Limb (tissue), 2 donors: ENCODE measurements at regions not wholly inside any gene's neighbourhood (a gene's known extent, or its start where the extent isn't known, plus 50 kb on each side); places are given as distances from the start of the nearest gene placed in this dataset.
"Not testable (repeated sequence)": the region's sequence is repeated elsewhere in the genome, so short reads cannot be mapped to it uniquely, and the experiment has no call there.

ENCODE experiments used
- DNase-seq, 2 donors: peaks; one replicate each; pipeline ENCODE4 v3.0.0-alpha.2; 2016; ENCODE audit errors: extremely low spot score in 2 of 2

- no peak for DNase-seq
These were observed 210.0 kb upstream of the OBI1 start for GRCh38 chr13:78868991-78869390.

DNA sequence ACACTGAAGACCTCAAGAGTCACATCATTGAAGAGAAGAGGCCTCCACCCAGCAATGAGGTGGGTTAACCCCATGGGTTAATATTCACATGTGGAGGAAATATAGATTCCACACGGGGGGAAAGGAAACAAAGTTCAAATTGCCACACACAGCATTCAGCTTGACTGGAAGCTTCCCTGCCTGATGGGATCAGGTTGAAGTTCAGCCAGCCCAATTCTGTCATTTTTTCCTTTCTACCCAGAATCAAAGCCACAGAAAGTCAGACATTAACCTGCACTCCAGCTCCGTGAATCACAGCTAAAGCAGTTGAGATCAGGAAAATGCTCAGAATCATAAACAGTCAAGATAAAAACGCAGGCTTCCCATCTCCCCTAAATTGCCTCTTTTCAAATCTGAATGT, 208.7 kb upstream of the OBI1 start:
- DNase-seq = no peak

- not testable (repeated sequence) for DNase-seq
These were observed 207.1 kb upstream of the OBI1 start for GRCh38 chr13:78866076-78866475.

DNA sequence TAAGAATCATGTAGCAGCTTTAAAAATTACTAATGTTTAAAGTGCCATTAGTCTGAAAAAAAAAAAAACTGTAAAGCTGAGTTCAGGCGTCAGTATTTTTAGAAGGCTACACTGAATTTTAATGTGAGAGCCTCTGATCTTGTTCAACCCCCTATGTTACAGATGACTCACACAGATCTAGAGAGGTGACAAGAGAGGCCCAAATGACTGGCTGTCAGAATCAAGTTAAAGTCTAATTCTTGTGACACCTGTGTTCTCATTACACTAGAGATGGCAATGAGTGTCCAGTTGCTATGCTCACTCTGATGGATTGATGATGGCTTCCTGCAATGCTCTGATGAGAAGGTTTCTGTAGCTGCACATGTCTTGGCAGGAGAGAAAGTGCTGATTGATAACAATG, 203.5 kb upstream of the OBI1 start:
- no peak for DNase-seq

DNA sequence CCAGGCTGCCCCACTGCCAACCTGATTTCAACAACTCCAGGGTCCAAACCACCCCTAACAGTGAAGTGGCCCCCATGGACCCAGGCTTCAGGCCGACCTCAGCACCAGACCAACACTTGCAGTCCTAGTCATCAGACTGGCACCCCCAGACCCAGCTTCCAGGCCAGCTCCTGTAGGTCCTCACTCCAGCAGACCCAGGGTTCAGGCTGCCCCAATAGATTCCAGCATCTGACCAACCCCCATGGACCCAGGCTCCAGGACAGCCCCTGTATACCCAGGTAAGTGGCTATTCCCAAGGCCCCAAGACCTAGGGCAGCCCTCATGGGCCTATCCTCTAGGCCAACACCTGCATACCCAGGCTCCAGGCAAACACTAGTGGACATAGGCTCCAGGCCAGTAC, 193.8 kb upstream of the OBI1 start:
- no peak for DNase-seq

DNA sequence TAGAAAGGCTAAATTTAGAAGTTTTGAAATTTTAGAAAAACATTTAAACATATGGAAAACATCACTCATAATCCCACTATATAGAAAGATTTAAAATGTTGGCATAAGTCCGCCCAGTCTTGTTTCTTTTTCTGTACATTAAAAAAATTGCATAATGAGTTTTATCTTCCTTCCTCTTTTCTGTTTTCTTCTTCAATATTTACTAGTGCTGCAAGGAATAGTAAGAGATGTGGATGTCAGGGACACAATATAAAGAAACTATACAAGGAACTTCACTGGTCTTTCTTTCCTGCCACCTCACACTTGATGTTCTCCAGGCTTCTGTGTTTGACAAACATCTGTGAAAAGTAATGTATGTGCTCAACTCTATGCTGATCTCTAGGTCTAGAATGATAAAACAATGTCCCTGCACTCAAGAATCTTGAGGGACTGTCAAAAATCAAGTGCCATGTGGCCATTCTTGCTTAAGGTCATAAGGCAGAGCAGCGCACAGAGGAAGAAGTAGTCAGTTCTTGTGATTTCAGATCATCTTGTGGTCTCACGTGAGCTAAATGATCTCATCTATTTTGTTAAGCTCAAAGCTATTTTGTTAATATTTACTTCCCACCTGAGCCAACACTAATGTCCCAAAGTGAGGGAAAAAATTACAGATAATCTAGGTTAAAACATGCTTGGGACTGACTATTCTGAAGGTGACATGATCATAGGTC, 186.9 kb upstream of the OBI1 start:
- DNase-seq = no peak

DNA sequence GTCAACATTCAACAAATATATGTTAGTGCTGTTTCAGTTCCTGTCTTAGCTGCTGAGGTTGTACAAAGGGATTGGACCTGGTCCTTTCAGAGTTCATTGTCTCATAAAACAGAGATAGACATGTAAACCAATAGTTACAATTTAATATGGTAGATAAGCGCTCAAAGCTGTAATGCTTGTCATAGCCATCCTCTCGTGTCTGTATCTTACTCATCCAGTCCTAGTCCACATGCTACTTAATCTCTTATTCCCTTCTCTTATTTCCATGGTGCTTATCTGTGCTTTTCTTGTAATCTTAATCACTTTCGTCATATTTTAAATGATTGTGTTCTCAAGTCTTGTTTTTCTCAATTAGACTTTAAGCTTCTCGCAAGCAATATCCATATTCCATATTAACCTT, 185.2 kb upstream of the OBI1 start:
- no peak for DNase-seq

DNA sequence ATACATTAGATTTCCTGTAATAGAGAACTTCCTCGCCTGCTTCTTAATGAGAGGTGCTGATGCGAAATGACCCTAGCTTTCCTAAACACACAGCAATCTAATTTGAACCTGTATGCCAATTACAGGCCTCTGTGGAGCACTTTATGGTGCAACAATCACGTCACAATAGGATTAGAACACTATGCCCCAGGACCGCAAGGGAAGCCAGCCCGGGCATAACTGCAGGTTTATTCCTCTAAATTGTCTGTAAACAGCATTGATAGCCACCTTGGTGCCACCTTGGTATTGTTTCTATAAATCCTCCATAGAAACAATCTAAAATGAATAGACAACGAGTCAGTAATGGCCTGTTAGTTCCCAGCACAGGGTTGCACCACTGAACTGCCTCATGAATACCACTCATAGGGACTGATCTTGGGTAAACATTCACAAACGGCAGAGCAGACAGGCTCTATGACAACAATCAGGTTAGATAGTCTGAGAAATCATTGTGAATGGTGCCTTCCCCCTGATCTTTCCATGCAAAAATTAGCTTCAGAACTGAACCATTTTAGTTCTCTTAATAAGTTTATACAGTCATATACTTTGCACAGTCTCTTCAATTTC, 182.5 kb upstream of the OBI1 start:
- no peak for DNase-seq

GRCh38 chr13:78836238-78836784, 177.4 kb upstream of the OBI1 start:
- DNase-seq = no peak

DNA sequence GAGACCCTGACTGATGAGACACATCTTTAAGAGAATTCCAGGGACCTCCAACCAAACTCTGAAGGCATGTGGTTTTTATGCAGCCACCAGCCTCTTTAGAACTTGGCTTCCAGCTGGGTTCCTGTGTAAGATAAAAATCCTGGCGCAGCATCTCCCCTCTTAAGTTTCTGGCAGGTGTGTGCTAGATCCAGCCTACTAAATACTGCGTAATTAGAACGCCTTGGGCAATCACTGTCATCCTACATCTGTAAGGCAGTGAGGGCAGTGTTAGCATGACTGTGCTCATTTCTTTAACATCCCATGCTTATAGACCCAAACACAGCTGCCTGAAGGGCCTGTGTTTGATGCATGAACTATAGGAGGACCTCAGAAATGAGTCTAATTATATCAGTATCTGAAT, 173.5 kb upstream of the OBI1 start:
- no peak for DNase-seq

GRCh38 chr13:78830508-78830907, 171.6 kb upstream of the OBI1 start:
- DNase-seq = no peak

DNA sequence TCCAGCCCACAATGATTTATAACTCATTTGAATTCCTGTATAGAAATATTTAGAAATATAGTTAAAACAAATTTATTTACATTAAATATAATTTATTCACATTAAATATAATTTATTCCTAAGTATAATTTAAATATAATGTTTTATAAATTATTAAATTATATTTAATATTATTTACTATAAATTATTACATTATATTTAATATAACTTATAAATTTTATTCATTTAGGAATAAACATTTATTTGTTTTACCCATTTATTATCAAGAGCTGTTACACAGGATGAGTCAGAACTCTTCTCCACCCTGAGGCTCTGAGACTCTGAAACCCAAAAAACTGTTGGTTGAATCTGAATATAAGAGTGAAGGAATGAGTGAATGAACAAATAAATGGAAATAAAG, 170.9 kb upstream of the OBI1 start:
- no peak for DNase-seq

DNA sequence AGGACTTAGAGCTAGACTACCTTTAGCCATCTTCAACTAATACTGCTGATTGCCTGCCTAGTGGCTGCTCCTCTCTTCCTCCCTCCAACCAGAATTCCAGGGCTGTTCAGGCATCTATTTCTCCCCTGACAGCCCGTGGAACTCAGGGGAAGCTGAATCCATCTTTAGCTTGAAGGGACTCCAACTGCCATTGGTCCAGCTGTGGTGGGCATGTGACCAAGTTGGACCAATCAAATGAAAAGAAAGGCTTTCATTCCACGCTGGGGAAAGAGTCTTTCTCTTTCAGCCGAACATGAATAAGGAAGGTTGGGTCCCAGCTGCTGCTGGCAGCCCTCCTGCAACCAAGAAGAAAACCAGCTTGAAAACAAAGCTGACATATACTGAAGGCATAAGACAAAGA, 168.5 kb upstream of the OBI1 start:
- DNase-seq = no peak

- DNase-seq = no peak
These were observed 168.0 kb upstream of the OBI1 start for GRCh38 chr13:78826936-78827335.

GRCh38 chr13:78826312-78826711, 167.4 kb upstream of the OBI1 start:
- DNase-seq = no peak

DNA sequence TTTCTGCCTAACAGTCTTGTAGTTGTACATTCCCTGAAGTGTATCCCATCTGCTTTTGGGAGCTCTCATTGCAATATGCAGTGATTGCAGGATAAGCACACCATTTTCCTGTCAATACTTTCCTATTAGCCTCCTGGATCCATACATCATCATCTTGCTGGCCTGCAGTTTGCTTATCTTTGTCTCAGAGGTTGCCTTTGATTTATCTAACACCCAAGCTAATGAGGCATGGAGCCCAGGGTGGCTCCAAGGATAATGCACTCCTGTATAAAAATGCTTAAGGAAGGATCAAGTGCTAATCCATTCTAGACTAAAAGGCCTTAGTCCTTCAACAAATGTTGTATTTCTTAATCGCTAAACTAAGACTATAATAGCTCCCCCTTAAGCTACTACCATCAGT, 161.6 kb upstream of the OBI1 start:
- DNase-seq = no peak

- DNase-seq = no peak
These were observed 157.6 kb upstream of the OBI1 start for GRCh38 chr13:78816592-78816991.

- no peak for DNase-seq
These were observed 157.2 kb upstream of the OBI1 start for GRCh38 chr13:78816154-78816553.

GRCh38 chr13:78806457-78806856, 147.5 kb upstream of the OBI1 start:
- DNase-seq = no peak

DNA sequence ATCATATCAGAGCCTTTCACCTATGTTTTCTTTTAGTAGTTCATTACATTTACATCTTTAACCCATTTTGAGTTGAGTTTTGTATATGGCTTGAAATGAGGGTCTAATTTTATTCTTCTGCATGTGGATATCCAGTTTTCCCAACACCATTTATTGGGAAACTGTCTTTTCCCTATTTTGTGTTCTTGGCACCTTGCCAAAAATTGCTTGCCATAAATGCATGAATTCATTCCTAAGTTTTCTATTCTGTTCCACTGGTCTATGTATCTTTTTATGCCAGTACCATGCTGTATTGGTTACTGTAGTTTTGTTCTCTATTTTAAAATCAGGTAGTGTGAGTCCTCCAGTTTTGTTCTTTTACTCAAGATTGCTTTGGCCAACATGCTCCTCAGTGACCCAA, 144.0 kb upstream of the OBI1 start:
- no peak for DNase-seq

GRCh38 chr13:78787190-78787589, 128.2 kb upstream of the OBI1 start:
- no peak for DNase-seq

GRCh38 chr13:78786459-78786858, 127.5 kb upstream of the OBI1 start:
- DNase-seq = no peak

DNA sequence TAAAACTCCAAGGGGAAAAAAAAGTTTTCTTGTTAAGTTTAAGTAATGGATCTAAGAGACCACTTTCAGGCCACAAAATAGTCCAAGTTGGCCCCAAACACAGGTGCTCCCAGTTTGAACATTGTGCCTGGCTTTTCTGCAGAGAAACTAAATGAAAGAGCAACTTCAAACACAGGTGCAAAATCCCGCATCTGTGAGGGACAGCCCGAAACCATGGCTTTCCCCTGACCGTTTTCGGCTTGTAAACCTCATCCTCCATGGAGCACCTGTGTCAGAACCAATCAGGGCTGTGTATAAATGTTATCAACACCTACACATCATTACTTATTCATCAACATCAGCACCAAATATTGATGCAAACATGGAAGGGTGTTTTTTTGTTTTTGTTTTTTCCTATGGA, 126.8 kb upstream of the OBI1 start:
- no peak for DNase-seq
